Neural cell (in vitro differentiated cells): ENCODE measurements at regions not wholly inside any gene's neighbourhood (a gene's known extent, or its start where the extent isn't known, plus 50 kb on each side); places are given as distances from the start of the nearest gene placed in this dataset.

Source experiments
- EZH2 ChIP-seq: fragments of 200-600, 300-800 bp; shearing (Covaris generic), sonication (generic); IDR thresholded peaks from 2 replicates; pipeline ENCODE4 v1.6.1; 2014; ENCODE audit warnings: antibody characterized with exemption, low read length, borderline replicate concordance, mild to moderate bottlenecking; ENCODE audit not compliant: insufficient read depth, poor library complexity, severe bottlenecking
- POLR2AphosphoS5 ChIP-seq: IDR thresholded peaks from 2 replicates; pipeline ENCODE4 v1.6.1; 2012
- RAD21 ChIP-seq: fragments of 450-650 bp; conservative IDR thresholded peaks from 2 replicates; pipeline ENCODE4 v1.6.1; 2014; ENCODE audit warnings: antibody characterized with exemption, mild to moderate bottlenecking, moderate library complexity
- TAF1 ChIP-seq: IDR thresholded peaks from 2 replicates; pipeline ENCODE4 v1.6.1; 2012; ENCODE audit warnings: low read depth
- TF ChIP-seq, protein P1 (sequence below): fragments of 450-650 bp; IDR thresholded peaks from 2 replicates; pipeline ENCODE4 v1.5.1; 2014; ENCODE audit warnings: antibody characterized with exemption, mild to moderate bottlenecking, moderate library complexity; ENCODE audit not compliant: poor library complexity, severe bottlenecking
- TF ChIP-seq, protein P2 (sequence below): IDR thresholded peaks from 2 replicates; pipeline ENCODE4 v1.6.1; 2012; ENCODE audit warnings: borderline replicate concordance

DNA sequence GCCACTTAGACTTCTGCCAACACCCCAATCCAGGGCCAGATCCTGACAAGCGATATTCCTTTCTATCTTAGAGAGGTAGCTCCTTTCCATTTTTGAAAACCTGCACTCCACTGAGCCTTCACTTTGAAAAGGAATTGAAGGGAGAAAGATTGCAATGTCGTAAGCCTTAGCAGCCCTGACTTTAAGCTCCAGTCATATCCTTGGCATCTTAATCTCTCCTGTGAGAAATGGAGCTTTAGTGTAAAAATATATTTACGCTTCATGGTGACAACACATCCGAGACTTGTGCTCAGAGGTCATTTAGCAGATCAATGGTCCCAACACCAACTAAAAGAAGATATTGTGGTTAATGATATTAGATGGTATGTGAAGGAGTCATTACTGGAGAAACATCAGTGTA lies 235.8 kb upstream of the MEX3C start:
- TF ChIP-seq RAD21 (no peak), EZH2 (no peak), POLR2AphosphoS5 (no peak), TAF1 (no peak)
- TF ChIP-seq, protein P1, sequence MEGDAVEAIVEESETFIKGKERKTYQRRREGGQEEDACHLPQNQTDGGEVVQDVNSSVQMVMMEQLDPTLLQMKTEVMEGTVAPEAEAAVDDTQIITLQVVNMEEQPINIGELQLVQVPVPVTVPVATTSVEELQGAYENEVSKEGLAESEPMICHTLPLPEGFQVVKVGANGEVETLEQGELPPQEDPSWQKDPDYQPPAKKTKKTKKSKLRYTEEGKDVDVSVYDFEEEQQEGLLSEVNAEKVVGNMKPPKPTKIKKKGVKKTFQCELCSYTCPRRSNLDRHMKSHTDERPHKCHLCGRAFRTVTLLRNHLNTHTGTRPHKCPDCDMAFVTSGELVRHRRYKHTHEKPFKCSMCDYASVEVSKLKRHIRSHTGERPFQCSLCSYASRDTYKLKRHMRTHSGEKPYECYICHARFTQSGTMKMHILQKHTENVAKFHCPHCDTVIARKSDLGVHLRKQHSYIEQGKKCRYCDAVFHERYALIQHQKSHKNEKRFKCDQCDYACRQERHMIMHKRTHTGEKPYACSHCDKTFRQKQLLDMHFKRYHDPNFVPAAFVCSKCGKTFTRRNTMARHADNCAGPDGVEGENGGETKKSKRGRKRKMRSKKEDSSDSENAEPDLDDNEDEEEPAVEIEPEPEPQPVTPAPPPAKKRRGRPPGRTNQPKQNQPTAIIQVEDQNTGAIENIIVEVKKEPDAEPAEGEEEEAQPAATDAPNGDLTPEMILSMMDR: no peak
- TF ChIP-seq, protein P2, sequence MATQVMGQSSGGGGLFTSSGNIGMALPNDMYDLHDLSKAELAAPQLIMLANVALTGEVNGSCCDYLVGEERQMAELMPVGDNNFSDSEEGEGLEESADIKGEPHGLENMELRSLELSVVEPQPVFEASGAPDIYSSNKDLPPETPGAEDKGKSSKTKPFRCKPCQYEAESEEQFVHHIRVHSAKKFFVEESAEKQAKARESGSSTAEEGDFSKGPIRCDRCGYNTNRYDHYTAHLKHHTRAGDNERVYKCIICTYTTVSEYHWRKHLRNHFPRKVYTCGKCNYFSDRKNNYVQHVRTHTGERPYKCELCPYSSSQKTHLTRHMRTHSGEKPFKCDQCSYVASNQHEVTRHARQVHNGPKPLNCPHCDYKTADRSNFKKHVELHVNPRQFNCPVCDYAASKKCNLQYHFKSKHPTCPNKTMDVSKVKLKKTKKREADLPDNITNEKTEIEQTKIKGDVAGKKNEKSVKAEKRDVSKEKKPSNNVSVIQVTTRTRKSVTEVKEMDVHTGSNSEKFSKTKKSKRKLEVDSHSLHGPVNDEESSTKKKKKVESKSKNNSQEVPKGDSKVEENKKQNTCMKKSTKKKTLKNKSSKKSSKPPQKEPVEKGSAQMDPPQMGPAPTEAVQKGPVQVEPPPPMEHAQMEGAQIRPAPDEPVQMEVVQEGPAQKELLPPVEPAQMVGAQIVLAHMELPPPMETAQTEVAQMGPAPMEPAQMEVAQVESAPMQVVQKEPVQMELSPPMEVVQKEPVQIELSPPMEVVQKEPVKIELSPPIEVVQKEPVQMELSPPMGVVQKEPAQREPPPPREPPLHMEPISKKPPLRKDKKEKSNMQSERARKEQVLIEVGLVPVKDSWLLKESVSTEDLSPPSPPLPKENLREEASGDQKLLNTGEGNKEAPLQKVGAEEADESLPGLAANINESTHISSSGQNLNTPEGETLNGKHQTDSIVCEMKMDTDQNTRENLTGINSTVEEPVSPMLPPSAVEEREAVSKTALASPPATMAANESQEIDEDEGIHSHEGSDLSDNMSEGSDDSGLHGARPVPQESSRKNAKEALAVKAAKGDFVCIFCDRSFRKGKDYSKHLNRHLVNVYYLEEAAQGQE: no peak
